ENCODE measurements at regions not wholly inside any gene's neighbourhood (a gene's known extent, or its start where the extent isn't known, plus 50 kb on each side); places are given as distances from the start of the nearest gene placed in this dataset.

GRCh38 chr13:81597101-81597500 lies 1256.2 kb upstream of the SPRY2 start:
- TF ChIP-seq, protein P1, sequence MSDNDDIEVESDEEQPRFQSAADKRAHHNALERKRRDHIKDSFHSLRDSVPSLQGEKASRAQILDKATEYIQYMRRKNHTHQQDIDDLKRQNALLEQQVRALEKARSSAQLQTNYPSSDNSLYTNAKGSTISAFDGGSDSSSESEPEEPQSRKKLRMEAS (IDR thresholded peaks at IDR 0.05; ENCODE audit: low read depth, low read length), result no peak
- no peak for TF ChIP-seq MYC (IDR thresholded peaks at IDR 0.05; ENCODE audit: low read depth, low read length)
- no peak overlapping the region for H3K4me3 ChIP-seq (ENCODE audit: low read depth, low read length)

GRCh38 chr13:81596224-81596753 lies 1255.4 kb upstream of the SPRY2 start:
- DNase-seq (ENCODE audit: low read depth), result no peak
- no peak overlapping the region for H3K4me3 ChIP-seq (ENCODE audit: low read depth, low read length)

More at GRCh38 chr13:81597101-81597500, 1256.2 kb upstream of the SPRY2 start:
- no peak for DNase-seq (ENCODE audit: low read depth)

DNA sequence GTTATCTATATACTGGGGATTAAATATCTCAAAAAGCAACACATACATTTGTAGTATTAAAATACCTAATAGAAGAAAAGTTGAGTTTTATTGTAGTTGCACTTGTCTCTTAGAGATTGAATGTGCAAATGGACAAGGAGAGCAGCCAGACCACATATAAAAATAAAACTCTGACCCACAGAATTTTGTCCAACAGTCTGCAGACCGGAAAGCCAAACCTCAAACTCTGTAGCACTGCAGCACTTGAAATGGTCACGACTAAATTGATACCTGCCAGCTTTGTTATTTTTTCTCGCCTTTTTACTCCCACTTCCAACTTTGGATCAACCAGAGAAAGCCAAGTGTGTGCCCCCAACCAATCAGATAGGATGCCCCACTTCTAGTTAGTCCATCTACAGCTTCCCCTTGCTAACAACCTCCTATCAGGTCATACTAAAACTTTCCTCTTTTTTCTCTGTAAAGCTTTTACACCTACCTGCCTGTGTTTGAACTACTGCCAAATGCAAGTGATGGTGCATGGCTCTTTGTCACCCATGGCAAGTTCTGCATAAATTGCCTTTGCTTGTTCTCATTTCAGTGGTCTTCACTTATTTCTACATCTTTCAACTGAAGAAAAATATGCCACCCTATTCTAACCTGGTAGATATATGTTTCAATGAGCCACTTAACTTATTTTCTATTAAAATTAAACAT lies 1250.7 kb upstream of the SPRY2 start:
- no peak for DNase-seq (ENCODE audit: low read depth)
- no peak overlapping the region for H3K4me3 ChIP-seq (ENCODE audit: low read depth, low read length)
- TF ChIP-seq, protein P1 (IDR thresholded peaks at IDR 0.05; ENCODE audit: low read depth, low read length), result no peak
- TF ChIP-seq POLR2A (IDR thresholded peaks at IDR 0.05; ENCODE audit: extremely low read depth, insufficient read length) (no peak), MYC (IDR thresholded peaks at IDR 0.05; ENCODE audit: low read depth, low read length) (no peak)
- TF ChIP-seq, protein P2, sequence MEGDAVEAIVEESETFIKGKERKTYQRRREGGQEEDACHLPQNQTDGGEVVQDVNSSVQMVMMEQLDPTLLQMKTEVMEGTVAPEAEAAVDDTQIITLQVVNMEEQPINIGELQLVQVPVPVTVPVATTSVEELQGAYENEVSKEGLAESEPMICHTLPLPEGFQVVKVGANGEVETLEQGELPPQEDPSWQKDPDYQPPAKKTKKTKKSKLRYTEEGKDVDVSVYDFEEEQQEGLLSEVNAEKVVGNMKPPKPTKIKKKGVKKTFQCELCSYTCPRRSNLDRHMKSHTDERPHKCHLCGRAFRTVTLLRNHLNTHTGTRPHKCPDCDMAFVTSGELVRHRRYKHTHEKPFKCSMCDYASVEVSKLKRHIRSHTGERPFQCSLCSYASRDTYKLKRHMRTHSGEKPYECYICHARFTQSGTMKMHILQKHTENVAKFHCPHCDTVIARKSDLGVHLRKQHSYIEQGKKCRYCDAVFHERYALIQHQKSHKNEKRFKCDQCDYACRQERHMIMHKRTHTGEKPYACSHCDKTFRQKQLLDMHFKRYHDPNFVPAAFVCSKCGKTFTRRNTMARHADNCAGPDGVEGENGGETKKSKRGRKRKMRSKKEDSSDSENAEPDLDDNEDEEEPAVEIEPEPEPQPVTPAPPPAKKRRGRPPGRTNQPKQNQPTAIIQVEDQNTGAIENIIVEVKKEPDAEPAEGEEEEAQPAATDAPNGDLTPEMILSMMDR (IDR thresholded peaks at IDR 0.05; ENCODE audit: low read depth, low read length), result no peak

More at GRCh38 chr13:81596224-81596753, 1255.4 kb upstream of the SPRY2 start:
- TF ChIP-seq MYC (IDR thresholded peaks at IDR 0.05; ENCODE audit: low read depth, low read length) (no peak), POLR2A (IDR thresholded peaks at IDR 0.05; ENCODE audit: extremely low read depth, insufficient read length) (no peak)
- TF ChIP-seq, protein P2 (IDR thresholded peaks at IDR 0.05; ENCODE audit: low read depth, low read length), result no peak
- TF ChIP-seq, protein P1 (IDR thresholded peaks at IDR 0.05; ENCODE audit: low read depth, low read length), result no peak

DNA sequence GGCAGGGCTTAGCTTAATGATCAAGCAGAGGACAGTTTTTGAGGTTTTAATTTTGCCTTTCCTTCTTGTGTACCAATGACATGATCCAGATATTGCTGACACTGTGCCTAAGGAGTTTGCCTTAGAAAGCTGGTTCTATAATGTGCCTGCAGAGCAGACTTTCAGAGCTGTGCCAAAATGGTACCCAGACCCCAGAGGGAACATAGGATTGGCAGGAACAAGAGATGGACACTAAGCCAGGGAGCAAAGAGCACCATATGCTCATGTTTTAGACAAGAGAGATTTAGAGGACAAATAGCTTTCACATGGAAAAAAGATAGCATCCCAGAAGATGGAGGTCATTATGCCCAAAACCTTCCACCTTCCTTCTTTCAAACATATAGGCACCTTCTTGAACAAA lies 1241.5 kb upstream of the SPRY2 start:
- no peak overlapping the region for H3K4me3 ChIP-seq (ENCODE audit: low read depth, low read length)
- TF ChIP-seq, protein P1 (IDR thresholded peaks at IDR 0.05; ENCODE audit: low read depth, low read length), result no peak
- TF ChIP-seq POLR2A (IDR thresholded peaks at IDR 0.05; ENCODE audit: extremely low read depth, insufficient read length), result no peak
- TF ChIP-seq MYC (IDR thresholded peaks at IDR 0.05; ENCODE audit: low read depth, low read length), result no peak
- TF ChIP-seq, protein P2 (IDR thresholded peaks at IDR 0.05; ENCODE audit: low read depth, low read length), result no peak
- no peak for DNase-seq (ENCODE audit: low read depth)

DNA sequence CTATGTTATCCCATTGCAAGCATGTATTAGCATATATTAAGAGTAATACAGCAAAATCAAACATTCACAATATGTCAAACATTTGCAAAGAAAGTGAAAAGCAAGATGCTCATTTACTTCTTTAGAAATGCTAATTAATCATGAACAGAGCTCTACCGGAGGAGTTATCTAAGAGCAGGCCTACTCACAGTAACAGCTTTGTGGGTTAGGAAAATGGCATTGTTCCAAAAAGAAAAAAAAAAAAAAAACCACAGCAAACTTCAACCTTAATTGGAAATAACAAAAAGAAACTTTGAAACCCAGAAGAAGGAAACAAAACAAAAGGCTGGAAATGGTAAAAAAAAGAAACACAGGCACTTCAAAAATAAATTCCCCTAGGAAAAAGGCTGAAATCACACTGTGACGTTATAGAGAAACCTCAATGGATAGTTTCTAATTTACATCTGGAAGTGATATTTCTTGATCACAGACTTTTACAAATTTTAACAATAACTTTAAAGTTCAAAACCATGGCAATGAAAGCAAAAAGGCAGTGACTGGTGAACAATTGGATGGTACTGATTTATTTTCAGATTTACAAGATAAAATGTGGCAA lies 1236.8 kb upstream of the SPRY2 start:
- no peak overlapping the region for H3K4me3 ChIP-seq (ENCODE audit: low read depth, low read length)
- TF ChIP-seq, protein P2 (IDR thresholded peaks at IDR 0.05; ENCODE audit: low read depth, low read length), result no peak
- DNase-seq (ENCODE audit: low read depth), result no peak

- no peak overlapping the region for H3K4me3 ChIP-seq (ENCODE audit: low read depth, low read length)
- DNase-seq (ENCODE audit: low read depth), result no peak
- TF ChIP-seq, protein P2 (IDR thresholded peaks at IDR 0.05; ENCODE audit: low read depth, low read length), result no peak
- TF ChIP-seq, protein P1 (IDR thresholded peaks at IDR 0.05; ENCODE audit: low read depth, low read length), result no peak
- no peak for TF ChIP-seq MYC (IDR thresholded peaks at IDR 0.05; ENCODE audit: low read depth, low read length)
- TF ChIP-seq POLR2A (IDR thresholded peaks at IDR 0.05; ENCODE audit: extremely low read depth, insufficient read length), result no peak
Measured at GRCh38 chr13:81568824-81569223, 1227.9 kb upstream of the SPRY2 start.
